Vagina (tissue), 2 donors: ENCODE measurements at regions not wholly inside any gene's neighbourhood (a gene's known extent, or its start where the extent isn't known, plus 50 kb on each side); places are given as distances from the start of the nearest gene placed in this dataset.

Experiments
- CTCF ChIP-seq, 3 experiments: fragments of 450-650 bp in 2 of 3; fragments of 200-600 bp in 1 of 3; sonication (generic) in 1 of 3; IDR thresholded peaks; one replicate each; pipeline ENCODE4 v1.5.1; 2017 to 2019; ENCODE audit warnings: antibody characterized with exemption in 3 of 3, mild to moderate bottlenecking in 2 of 3, moderate library complexity in 2 of 3
- POLR2A ChIP-seq, 2 donors: fragments of 450-650 bp; IDR thresholded peaks; one replicate each; pipeline ENCODE4 v1.6.1; 2017; ENCODE audit warnings: antibody characterized with exemption in 2 of 2, mild to moderate bottlenecking in 2 of 2, moderate library complexity in 2 of 2

GRCh38 chr4:60726779-60727178 lies 473.3 kb upstream of the ADGRL3 start:
- no peak for TF ChIP-seq CTCF (IDR thresholded peaks at IDR 0.05)
- TF ChIP-seq POLR2A (IDR thresholded peaks at IDR 0.05): no peak
